Right lobe of liver (tissue), 4 donors: ENCODE measurements at regions not wholly inside any gene's neighbourhood (a gene's known extent, or its start where the extent isn't known, plus 50 kb on each side); places are given as distances from the start of the nearest gene placed in this dataset.

Experiments used
- POLR2A ChIP-seq: fragments of 450-650 bp; IDR thresholded peaks from one replicate; pipeline ENCODE4 v1.6.1; 2017; ENCODE audit warnings: antibody characterized with exemption, mild to moderate bottlenecking
- TF ChIP-seq, protein P1 (sequence below), 4 donors: fragments of 200-600 bp in 3 of 4; fragments of 450-650 bp in 1 of 4; IDR thresholded peaks; one replicate each; pipeline versions ENCODE4 v1.5.1 to v1.8.0; 2016 to 2022; ENCODE audit warnings: antibody characterized with exemption in 4 of 4, mild to moderate bottlenecking in 2 of 4
- donor health status: DM: no; HTN: no; CAD: no.
- donor health status: DM: no; HTN: no; CAD: no.
- donor health status: DM: no; HTN: yes; CAD: no.

DNA sequence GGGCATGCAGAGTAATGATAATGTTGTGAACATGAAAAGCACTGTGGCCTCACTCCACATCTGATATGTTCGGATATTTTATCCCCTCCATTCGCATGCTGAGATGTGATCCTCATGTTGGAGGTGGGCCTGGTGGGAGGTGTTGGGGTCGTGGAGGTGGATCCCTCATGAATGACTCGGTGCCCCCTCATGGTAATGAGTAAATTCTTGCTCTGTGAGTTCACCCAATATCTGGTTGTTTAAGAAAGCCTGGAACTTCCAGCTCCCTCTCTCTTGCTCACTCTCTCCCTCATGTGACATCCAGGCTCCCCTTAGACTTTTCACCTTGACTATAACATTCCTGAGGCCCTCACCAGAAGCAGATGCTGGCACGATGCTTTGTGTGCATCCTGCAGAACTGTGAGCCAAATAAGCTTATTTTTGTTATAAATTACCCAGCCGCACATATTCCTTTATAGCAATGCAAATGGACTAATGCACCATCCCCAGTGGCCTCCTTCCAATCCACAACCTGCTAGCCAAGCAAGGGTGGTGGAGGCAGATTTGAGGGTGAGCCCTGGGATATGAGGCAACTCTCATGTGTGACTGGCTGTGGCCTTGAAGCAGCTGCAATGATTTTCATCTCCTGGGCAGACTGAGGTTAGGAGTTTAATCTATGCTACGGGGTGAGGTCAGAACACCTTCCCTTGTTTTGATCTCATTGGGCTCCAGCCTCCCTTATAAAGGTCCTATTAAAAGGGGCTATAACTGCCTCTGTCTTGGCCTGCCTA is 276.5 kb downstream of the ETS1 start:
- TF ChIP-seq, protein P1, sequence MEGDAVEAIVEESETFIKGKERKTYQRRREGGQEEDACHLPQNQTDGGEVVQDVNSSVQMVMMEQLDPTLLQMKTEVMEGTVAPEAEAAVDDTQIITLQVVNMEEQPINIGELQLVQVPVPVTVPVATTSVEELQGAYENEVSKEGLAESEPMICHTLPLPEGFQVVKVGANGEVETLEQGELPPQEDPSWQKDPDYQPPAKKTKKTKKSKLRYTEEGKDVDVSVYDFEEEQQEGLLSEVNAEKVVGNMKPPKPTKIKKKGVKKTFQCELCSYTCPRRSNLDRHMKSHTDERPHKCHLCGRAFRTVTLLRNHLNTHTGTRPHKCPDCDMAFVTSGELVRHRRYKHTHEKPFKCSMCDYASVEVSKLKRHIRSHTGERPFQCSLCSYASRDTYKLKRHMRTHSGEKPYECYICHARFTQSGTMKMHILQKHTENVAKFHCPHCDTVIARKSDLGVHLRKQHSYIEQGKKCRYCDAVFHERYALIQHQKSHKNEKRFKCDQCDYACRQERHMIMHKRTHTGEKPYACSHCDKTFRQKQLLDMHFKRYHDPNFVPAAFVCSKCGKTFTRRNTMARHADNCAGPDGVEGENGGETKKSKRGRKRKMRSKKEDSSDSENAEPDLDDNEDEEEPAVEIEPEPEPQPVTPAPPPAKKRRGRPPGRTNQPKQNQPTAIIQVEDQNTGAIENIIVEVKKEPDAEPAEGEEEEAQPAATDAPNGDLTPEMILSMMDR (IDR thresholded peaks at IDR 0.05), result no peak
- no peak for TF ChIP-seq POLR2A
